ENCODE measurements at regions not wholly inside any gene's neighbourhood (a gene's known extent, or its start where the extent isn't known, plus 50 kb on each side); places are given as distances from the start of the nearest gene placed in this dataset.

DNA sequence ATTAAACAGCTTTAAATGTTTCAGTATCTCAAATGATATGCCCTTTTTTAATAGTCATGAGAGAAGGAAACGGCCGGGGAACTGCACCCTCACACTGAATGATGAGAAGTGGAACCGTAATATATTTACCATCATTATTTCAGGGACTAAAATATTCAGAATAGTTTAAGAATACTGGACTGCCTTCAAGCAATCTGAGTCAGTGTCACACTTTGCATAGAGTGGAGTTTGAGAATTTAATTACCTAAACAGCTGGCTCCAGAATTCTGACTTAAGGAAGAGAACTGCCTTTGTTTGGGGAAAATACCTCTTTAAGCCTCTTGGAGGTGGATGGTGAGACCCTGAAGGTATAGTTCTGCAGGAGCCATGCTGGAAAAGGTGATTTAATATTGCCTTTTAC, 135.9 kb upstream of the EPHA7 start:
- H3K27me3 ChIP-seq, result no peaks in the 10 kb centered on the region
- WGBS (ENCODE audit: low lambda C conversion rate, missing lambda C conversion rate), result 86% methylated on average over 3 of the region's 3 CpGs
- H3K4me1 ChIP-seq (ENCODE audit: insufficient read depth), result no peaks in the 10 kb centered on the region
- no peaks in the 10 kb centered on the region for H3K9me3 ChIP-seq (ENCODE audit: low read depth)
- DNase-seq (ENCODE audit: low spot score), result no peak
- no peak overlapping the region for H3K4me3 ChIP-seq
- no peaks in the 10 kb centered on the region for H3K36me3 ChIP-seq (replicated peaks; ENCODE audit: insufficient read depth, low read depth)
- no peaks in the 10 kb centered on the region for H4K20me1 ChIP-seq (ENCODE audit: insufficient read depth, poor library complexity, severe bottlenecking)
- no peak overlapping the region for H3K4me2 ChIP-seq
- no peaks in the 10 kb centered on the region for H3K79me2 ChIP-seq
- TF ChIP-seq EZH2phosphoT487 (IDR thresholded peaks at IDR 0.05; ENCODE audit: low read depth, severe bottlenecking, unreplicated experiment) (no peak), EZH2 (IDR thresholded peaks at IDR 0.05; ENCODE audit: borderline replicate concordance) (no peak)
- TF ChIP-seq, protein P1, sequence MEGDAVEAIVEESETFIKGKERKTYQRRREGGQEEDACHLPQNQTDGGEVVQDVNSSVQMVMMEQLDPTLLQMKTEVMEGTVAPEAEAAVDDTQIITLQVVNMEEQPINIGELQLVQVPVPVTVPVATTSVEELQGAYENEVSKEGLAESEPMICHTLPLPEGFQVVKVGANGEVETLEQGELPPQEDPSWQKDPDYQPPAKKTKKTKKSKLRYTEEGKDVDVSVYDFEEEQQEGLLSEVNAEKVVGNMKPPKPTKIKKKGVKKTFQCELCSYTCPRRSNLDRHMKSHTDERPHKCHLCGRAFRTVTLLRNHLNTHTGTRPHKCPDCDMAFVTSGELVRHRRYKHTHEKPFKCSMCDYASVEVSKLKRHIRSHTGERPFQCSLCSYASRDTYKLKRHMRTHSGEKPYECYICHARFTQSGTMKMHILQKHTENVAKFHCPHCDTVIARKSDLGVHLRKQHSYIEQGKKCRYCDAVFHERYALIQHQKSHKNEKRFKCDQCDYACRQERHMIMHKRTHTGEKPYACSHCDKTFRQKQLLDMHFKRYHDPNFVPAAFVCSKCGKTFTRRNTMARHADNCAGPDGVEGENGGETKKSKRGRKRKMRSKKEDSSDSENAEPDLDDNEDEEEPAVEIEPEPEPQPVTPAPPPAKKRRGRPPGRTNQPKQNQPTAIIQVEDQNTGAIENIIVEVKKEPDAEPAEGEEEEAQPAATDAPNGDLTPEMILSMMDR (IDR thresholded peaks at IDR 0.05; ENCODE audit: poor library complexity), result no peak
- no peak overlapping the region for H3K27ac ChIP-seq
- no peaks in the 10 kb centered on the region for H3K9me2 ChIP-seq (replicated peaks; ENCODE audit: insufficient read depth)
- H2AFZ ChIP-seq, result no peak overlapping the region

DNA sequence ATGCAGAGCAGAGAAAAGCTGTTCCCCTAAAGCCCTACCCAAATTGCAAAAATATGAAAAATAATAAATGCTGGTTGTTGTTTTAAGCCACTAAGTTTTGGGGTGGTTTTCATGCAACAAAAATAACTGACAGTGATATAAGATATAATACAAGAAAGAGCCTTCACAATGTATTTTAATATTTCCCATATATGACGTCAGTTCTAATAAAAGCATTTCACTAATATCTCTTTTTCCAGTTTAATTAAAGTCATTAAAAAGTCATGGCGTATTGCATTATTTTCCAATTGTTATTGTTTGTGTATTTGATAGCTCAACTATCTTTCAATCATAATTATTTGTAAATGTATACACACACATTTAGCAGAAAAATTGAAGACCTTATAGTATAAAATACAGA, 134.7 kb upstream of the EPHA7 start:
- H3K9me3 ChIP-seq (ENCODE audit: low read depth), result no peaks in the 10 kb centered on the region
- no peaks in the 10 kb centered on the region for H3K4me1 ChIP-seq (ENCODE audit: insufficient read depth)
- no peak for DNase-seq (ENCODE audit: low spot score)
- H3K4me3 ChIP-seq, result no peak overlapping the region
- H3K27me3 ChIP-seq, result no peaks in the 10 kb centered on the region
- H3K79me2 ChIP-seq, result no peaks in the 10 kb centered on the region
- 92% methylated on average over 2 of the region's 2 CpGs for WGBS (ENCODE audit: low lambda C conversion rate, missing lambda C conversion rate)
- no peaks in the 10 kb centered on the region for H3K9me2 ChIP-seq (replicated peaks; ENCODE audit: insufficient read depth)
- no peak overlapping the region for H3K27ac ChIP-seq
- no peaks in the 10 kb centered on the region for H4K20me1 ChIP-seq (ENCODE audit: insufficient read depth, poor library complexity, severe bottlenecking)
- H3K4me2 ChIP-seq, result no peak overlapping the region
- TF ChIP-seq EZH2 (IDR thresholded peaks at IDR 0.05; ENCODE audit: borderline replicate concordance), result no peak
- H2AFZ ChIP-seq, result no peak overlapping the region
- H3K36me3 ChIP-seq (replicated peaks; ENCODE audit: insufficient read depth, low read depth), result no peaks in the 10 kb centered on the region

DNA sequence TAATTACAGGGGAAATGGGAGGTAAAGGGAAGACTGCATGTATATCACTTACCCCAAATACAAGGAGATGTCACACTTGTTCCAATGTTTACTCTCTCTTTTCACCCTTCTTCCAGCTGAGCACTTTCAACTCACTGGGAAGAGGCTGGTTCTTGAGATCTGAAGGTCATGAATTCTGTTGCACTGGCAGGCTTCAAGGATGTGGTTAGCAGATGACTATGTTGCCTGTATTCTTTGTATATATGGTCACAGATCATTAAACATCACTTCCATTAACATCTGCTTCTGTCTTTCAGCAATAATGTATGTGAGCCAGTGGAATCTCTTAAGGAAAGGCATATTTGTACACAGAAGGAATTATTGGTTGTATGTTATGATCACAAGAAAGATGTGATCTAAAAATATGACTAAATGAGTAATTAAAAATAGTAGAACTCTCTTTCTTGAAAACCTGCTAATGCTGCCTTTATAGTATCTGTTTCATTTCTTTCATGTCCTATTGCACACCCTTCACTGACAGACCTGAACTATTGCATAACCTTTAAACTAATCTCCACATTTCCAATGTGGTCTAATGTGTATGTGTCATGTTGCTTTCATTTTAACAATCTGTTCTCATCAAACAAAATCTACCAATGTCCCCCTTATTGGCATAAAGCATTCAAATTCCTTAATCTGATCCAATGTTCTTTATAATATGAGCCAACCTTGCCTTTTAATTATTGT, 131.4 kb upstream of the EPHA7 start:
- H4K20me1 ChIP-seq (ENCODE audit: insufficient read depth, poor library complexity, severe bottlenecking), result no peaks in the 10 kb centered on the region
- H3K4me2 ChIP-seq, result no peak overlapping the region
- no peaks in the 10 kb centered on the region for H3K79me2 ChIP-seq
- no peaks in the 10 kb centered on the region for H3K27me3 ChIP-seq
- no peak for DNase-seq (ENCODE audit: low spot score)
- H3K27ac ChIP-seq, result no peak overlapping the region
- TF ChIP-seq EZH2phosphoT487 (IDR thresholded peaks at IDR 0.05; ENCODE audit: low read depth, severe bottlenecking, unreplicated experiment) (no peak), EZH2 (IDR thresholded peaks at IDR 0.05; ENCODE audit: borderline replicate concordance) (no peak)
- TF ChIP-seq, protein P1 (IDR thresholded peaks at IDR 0.05; ENCODE audit: poor library complexity), result no peak
- no peaks in the 10 kb centered on the region for H3K9me2 ChIP-seq (replicated peaks; ENCODE audit: insufficient read depth)
- no peaks in the 10 kb centered on the region for H3K9me3 ChIP-seq (ENCODE audit: low read depth)
- H3K4me3 ChIP-seq, result no peak overlapping the region
- no peak overlapping the region for H2AFZ ChIP-seq
- H3K36me3 ChIP-seq (replicated peaks; ENCODE audit: insufficient read depth, low read depth), result no peaks in the 10 kb centered on the region
- H3K4me1 ChIP-seq (ENCODE audit: insufficient read depth), result no peaks in the 10 kb centered on the region

DNA sequence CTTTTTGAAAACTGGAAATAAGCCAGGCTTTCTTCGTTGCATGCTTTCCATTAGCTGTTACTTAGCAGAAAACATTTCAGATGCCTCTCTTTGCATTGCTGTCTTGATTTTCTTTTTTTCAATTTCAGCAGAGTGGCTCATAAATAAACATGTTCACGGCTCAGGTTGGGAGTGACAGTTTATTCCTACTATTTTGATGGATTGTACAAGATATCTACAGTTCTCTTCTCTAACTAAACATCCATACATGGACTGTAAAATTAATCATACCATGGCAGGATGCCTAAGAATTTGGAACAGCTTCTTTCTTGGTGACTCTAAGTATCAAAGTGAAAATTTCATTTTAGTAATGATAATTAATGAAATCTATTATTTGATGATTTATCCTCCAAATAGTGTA, 130.5 kb upstream of the EPHA7 start:
- no peaks in the 10 kb centered on the region for H3K36me3 ChIP-seq (replicated peaks; ENCODE audit: insufficient read depth, low read depth)
- H3K4me2 ChIP-seq, result no peak overlapping the region
- no peak for TF ChIP-seq EZH2 (IDR thresholded peaks at IDR 0.05; ENCODE audit: borderline replicate concordance)
- TF ChIP-seq, protein P1 (IDR thresholded peaks at IDR 0.05; ENCODE audit: poor library complexity), result no peak
- no peak for TF ChIP-seq EZH2phosphoT487 (IDR thresholded peaks at IDR 0.05; ENCODE audit: low read depth, severe bottlenecking, unreplicated experiment)
- no peaks in the 10 kb centered on the region for H3K9me3 ChIP-seq (ENCODE audit: low read depth)
- H3K27ac ChIP-seq, result no peak overlapping the region
- H3K9me2 ChIP-seq (replicated peaks; ENCODE audit: insufficient read depth), result no peaks in the 10 kb centered on the region
- no peak for DNase-seq (ENCODE audit: low spot score)
- WGBS (ENCODE audit: low lambda C conversion rate, missing lambda C conversion rate), result 62% methylated on average over 2 of the region's 2 CpGs
- no peaks in the 10 kb centered on the region for H3K4me1 ChIP-seq (ENCODE audit: insufficient read depth)
- H2AFZ ChIP-seq, result no peak overlapping the region
- H3K79me2 ChIP-seq, result no peaks in the 10 kb centered on the region
- no peak overlapping the region for H3K4me3 ChIP-seq
- no peaks in the 10 kb centered on the region for H4K20me1 ChIP-seq (ENCODE audit: insufficient read depth, poor library complexity, severe bottlenecking)
- no peaks in the 10 kb centered on the region for H3K27me3 ChIP-seq
